Pancreas (tissue), 10 donors: ENCODE measurements at regions not wholly inside any gene's neighbourhood (a gene's known extent, or its start where the extent isn't known, plus 50 kb on each side); places are given as distances from the start of the nearest gene placed in this dataset.

Experiments used
- ATAC-seq, 4 donors: fragments of 200-7000 bp; cut with Tn5 transposase; one replicate each; pipeline versions ENCODE4 v1.8.0 to v1.9.1; 2020; ENCODE audit warnings: mild to moderate bottlenecking in 4 of 4, moderate library complexity in 4 of 4
- DNase-seq, 6 donors: peaks; one replicate each; pipeline ENCODE4 v3.0.0-alpha.2; 2020
- FAIRE-seq: peaks from 2 replicates; lab custom pipeline; 2012; peaks lifted over from hg19 to GRCh38; lab: Jason Lieb, UNC
- H3K27ac ChIP-seq, 4 donors: fragments of 200-600 bp; sonication (generic); 1 replicate in 3 of 4; 2 replicates in 1 of 4; pipeline versions ENCODE4 v1.5.0 to v1.8.0; 2020
- H3K27me3 ChIP-seq, 4 donors: fragments of 200-600 bp; one replicate each; pipeline ENCODE4 v1.8.0; 2021
- H3K36me3 ChIP-seq, 3 donors: fragments of 200-600 bp; sonication (generic) in 1 of 3; one replicate each; pipeline versions ENCODE4 v1.5.0 to v1.8.0; 2020 to 2021
- H3K4me1 ChIP-seq, 3 donors: fragments of 200-600 bp; one replicate each; pipeline ENCODE4 v1.8.0; 2021
- H3K4me3 ChIP-seq, 4 donors: fragments of 200-600 bp; sonication (generic) in 2 of 4; one replicate each; pipeline versions ENCODE4 v1.5.0 to v1.8.0; 2020 to 2021
- H3K9me3 ChIP-seq, 4 donors: fragments of 200-600 bp; one replicate each; pipeline ENCODE4 v1.8.0; 2021
- WGBS, 2 donors: extraction: QIAGEN DNeasy Blood & Tissue Kit; methylation state at CpG; one replicate each; pipeline ENCODE4 v1.1.7; 2013; 5-methylcytosine and 5-hydroxymethylcytosine counted together
- intact Hi-C, 3 donors: fragments of 100-400 bp; cut with DNase I; formaldehyde crosslinking; loops; one replicate each; pipeline versions ENCODE4 v1.11.1 to v1.14.2; 2022
- TF ChIP-seq, protein P1 (sequence below), 4 donors: fragments of 200-600 bp; sonication (generic) in 3 of 4; IDR thresholded peaks; one replicate each; pipeline versions ENCODE4 v1.5.0 to v1.8.0; 2021; ENCODE audit warnings: antibody characterized with exemption in 4 of 4
- donor health status: healthy with polysubstance abuse.
- donor health status: DM: no; HTN: no; CAD: no; lungs with moderate emphysema.
- donor health status: DM: no; HTN: no; CAD: no.
- donor health status: control.
- donor health status: control.
- donor health status: Bipolar disorder and iron deficiency.
- donor health status: DM: yes; HTN: yes; CAD: no.
- donor health status: DM: no; HTN: no; CAD: no.
- donor health status: DM: no; HTN: no; CAD: no.
- donor health status: DM: yes; HTN: yes; CAD: no.

DNA sequence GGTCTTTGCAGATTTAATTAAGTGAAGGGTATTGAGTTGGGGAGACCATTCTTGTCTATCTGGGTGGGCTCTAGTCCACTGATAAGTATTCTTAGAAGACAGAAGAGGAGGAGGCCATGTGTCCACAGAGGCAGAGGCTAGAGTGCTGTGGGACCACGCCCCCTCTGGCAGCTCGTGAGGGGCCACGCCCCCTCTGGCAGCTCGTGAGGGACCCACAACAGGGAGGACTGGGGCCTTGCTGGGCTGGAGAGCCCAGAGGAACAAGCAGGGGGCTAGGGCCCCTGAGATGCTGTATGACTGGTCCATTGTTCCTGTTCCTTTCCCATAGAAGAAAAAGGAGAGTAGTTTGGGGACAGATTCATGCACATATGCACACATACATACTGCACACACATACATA, 106.8 kb downstream of the METRNL start:
- no peak for ATAC-seq
- Histone ChIP-seq H3K9me3 (no peaks in the 10 kb centered on the region), H3K4me3 (no peak overlapping the region), H3K27ac (no peak overlapping the region), H3K36me3 (no peaks in the 10 kb centered on the region), H3K4me1 (no peaks in the 10 kb centered on the region), H3K27me3 (no peaks in the 10 kb centered on the region)
- DNase-seq: peak in 3 of 6 donors; percentile 6 to 35 (median 8)
- TF ChIP-seq, protein P1, sequence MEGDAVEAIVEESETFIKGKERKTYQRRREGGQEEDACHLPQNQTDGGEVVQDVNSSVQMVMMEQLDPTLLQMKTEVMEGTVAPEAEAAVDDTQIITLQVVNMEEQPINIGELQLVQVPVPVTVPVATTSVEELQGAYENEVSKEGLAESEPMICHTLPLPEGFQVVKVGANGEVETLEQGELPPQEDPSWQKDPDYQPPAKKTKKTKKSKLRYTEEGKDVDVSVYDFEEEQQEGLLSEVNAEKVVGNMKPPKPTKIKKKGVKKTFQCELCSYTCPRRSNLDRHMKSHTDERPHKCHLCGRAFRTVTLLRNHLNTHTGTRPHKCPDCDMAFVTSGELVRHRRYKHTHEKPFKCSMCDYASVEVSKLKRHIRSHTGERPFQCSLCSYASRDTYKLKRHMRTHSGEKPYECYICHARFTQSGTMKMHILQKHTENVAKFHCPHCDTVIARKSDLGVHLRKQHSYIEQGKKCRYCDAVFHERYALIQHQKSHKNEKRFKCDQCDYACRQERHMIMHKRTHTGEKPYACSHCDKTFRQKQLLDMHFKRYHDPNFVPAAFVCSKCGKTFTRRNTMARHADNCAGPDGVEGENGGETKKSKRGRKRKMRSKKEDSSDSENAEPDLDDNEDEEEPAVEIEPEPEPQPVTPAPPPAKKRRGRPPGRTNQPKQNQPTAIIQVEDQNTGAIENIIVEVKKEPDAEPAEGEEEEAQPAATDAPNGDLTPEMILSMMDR (IDR thresholded peaks at IDR 0.05): no peak
- 30 to 33% methylated on average over 4 of the region's 4 CpGs for WGBS, 2 donors
- intact Hi-C loops: no loop called here
- no peak for FAIRE-seq

DNA sequence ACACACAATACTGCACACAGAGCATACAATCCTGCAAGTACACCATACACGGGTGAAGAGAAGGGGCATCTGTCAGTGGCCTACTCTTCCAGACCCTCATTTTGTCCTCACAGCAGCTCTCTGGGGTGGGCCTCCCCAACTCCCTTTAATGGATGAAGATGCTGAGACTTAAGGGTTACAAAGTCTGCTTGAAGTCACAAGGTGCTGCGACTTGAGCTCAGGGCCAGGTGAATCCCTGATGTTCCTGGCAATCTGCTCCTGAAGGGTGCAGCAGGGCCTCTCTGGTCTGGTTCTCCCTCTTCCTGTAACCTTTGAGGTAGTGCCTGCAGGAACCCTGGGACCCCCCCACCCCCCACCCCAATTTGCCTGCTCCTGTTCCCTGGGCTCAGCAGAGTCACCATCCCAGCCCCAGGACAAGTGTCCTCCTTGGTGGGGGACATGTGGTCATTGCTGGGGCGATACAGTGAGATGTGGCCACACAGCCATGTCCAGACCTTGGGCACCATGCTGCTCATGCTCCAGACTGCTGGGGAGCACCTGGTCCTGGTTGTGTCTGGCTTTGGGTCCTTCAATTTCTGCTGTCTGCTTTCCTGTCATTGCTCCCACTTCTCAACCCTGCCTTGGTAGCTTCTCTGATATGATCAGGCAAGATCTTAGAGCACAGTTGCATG, 107.5 kb downstream of the METRNL start:
- H3K27ac ChIP-seq: no peak overlapping the region
- TF ChIP-seq, protein P1 (IDR thresholded peaks at IDR 0.05): no peak
- H3K27me3 ChIP-seq: no peaks in the 10 kb centered on the region
- DNase-seq (peak in 3 of 6 donors; percentile 3 to 23 (median 4)), ATAC-seq (no peak), FAIRE-seq (no peak)
- H3K4me3 ChIP-seq: no peak overlapping the region
- intact Hi-C loops: no loop called here
- 72 to 90% methylated on average over 3 of the region's 3 CpGs for WGBS, 2 donors
- H3K4me1 ChIP-seq: no peaks in the 10 kb centered on the region
- H3K36me3 ChIP-seq: no peaks in the 10 kb centered on the region
- H3K9me3 ChIP-seq: no peaks in the 10 kb centered on the region

DNA sequence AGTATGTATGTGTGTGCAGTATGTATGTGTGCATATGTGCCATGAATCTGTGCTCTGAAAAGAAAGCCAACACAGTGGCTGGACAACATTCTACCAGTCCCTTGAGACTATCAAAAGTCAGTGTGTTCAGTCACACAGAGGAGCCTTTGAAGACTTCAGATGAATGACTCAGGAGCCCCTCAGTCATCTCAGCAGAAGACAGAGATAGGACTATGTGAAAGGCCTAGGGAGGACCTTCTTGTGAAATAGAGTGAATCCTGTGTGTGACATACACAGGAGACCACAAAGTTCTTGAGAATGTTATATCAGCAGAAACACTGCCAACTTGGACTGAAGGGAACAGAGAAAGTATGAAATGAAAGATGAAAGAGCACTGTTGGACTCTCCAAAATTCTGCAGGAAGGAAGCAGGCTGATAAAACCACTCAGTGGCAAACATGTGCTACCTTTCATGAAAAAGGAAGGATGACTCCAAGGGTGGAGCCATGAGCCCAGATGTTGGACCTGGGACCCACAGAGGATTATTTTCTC, 108.4 kb downstream of the METRNL start:
- Histone ChIP-seq H3K9me3 (no peaks in the 10 kb centered on the region), H3K27me3 (no peaks in the 10 kb centered on the region), H3K36me3 (no peaks in the 10 kb centered on the region), H3K4me3 (no peak overlapping the region), H3K27ac (no peak overlapping the region), H3K4me1 (no peaks in the 10 kb centered on the region)
- no peak for FAIRE-seq
- intact Hi-C loops: no loop called here
- no peak for DNase-seq
- ATAC-seq: no peak
- TF ChIP-seq, protein P1 (IDR thresholded peaks at IDR 0.05): no peak

DNA sequence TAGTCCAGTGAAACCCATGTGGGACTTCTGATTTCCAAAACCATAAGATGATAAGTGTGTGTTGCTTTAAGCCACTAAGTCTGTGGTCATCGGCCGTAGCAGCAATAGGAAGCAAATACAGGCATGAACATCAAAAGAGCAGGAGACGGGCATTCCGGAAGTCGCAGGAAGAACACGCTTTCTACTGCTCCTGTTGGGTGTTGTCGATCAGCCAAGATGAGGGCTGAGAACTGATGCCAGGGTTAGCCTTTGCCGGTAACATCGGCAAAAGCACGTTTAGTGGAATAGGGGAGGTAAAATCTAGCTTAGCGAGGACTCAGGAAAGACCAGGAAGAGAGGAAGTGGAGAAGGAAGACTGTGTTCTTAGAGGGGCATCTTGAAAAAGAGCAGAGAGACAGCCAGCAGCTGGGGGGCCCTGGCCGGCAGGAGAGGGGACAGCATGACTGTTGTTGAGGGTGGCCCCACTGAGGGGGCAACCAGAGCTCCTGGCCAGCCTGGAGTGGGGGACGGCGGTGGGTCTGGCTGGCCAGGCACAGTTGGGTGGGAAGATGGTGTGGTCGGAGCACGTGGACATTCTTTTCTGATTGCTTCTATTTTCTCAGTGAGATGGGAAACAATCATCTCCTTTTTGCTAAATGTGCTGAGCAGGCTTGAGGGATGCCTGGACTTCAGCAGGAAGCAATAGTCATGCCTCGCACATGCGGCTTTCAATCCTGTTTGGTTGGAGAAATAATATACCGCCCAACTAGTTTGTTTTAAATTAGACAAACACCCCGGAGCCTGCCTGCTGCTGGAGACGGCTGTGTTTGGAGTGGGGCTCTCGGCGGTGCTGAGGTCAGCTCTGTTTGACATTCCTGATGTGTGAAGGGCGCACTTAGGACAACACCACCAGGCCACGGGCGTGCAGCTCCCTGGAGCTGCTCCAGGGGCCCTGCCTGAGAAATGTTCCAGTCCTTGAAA, 109.9 kb downstream of the METRNL start:
- WGBS, 2 donors: 61 to 64% methylated on average over 26 of the region's 26 CpGs
- H3K36me3 ChIP-seq: no peaks in the 10 kb centered on the region
- no peaks in the 10 kb centered on the region for H3K9me3 ChIP-seq
- ATAC-seq: peak in 3 of 4 donors; percentile 8 to 48 (median 47)
- no peak overlapping the region for H3K4me3 ChIP-seq
- H3K27ac ChIP-seq: no peak overlapping the region
- intact Hi-C loops: no loop called here
- H3K4me1 ChIP-seq: no peaks in the 10 kb centered on the region
- TF ChIP-seq, protein P1 (IDR thresholded peaks at IDR 0.05): no peak
- no peak for FAIRE-seq
- no peaks in the 10 kb centered on the region for H3K27me3 ChIP-seq
- peak in 4 of 6 donors; percentile 6 to 35 (median 10) for DNase-seq
